IMR-90 (cell line): ENCODE measurements at regions not wholly inside any gene's neighbourhood (a gene's known extent, or its start where the extent isn't known, plus 50 kb on each side); places are given as distances from the start of the nearest gene placed in this dataset.

ENCODE experiments used
- ATAC-seq: fragments of 200-7000 bp; cut with Tn5 transposase; 2 replicates; pipeline ENCODE4 v1.9.1; 2020; ENCODE audit warnings: low read depth, mild to moderate bottlenecking, moderate library complexity
- BruUV-seq: library from RNA; stranded (reverse); fragments of 400-500 nt; replicated peaks from 2 replicates; lab custom pipeline; 2021; lab: Mats Ljungman, UMichigan
- CTCF ChIA-PET: fragments of 300-600 bp; formaldehyde crosslinking; extraction: SDS; loops from one replicate; lab custom pipeline; 2021; ENCODE audit warnings: antibody characterized with exemption; lab: Yijun Ruan, JAX
- POLR2A ChIA-PET: fragments of 300-600 bp; sonication (Branson Sonifier 250); formaldehyde crosslinking; loops from one replicate; lab custom pipeline; 2022; ENCODE audit warnings: antibody characterized with exemption; ENCODE audit not compliant: unreplicated experiment; lab: Charles Lee
- DNase-seq: peaks from one replicate; pipeline ENCODE4 v3.0.0; 2013
- H2AFZ ChIP-seq: replicated peaks from 2 replicates; pipeline ENCODE3; 2013; ENCODE audit warnings: low read length, mild to moderate bottlenecking; ENCODE audit not compliant: poor library complexity
- H2AK5ac ChIP-seq: 2 replicates; pipeline ENCODE4 v1.6.1; 2013; ENCODE audit warnings: low read depth, low read length, inconsistent platforms
- H2AK9ac ChIP-seq: replicated peaks from 2 replicates; pipeline ENCODE3; 2013; ENCODE audit warnings: mild to moderate bottlenecking, low read depth, low read length, moderate library complexity; ENCODE audit not compliant: poor library complexity
- H2BK120ac ChIP-seq: 2 replicates; pipeline ENCODE4 v1.6.1; 2013; ENCODE audit warnings: low read depth, low read length, inconsistent platforms
- H2BK15ac ChIP-seq: 3 replicates; pipeline ENCODE4 v1.6.1; 2013; ENCODE audit warnings: low read depth, low read length, inconsistent platforms
- H2BK20ac ChIP-seq: 2 replicates; pipeline ENCODE4 v1.6.1; 2013; ENCODE audit warnings: low read depth, mild to moderate bottlenecking, inconsistent platforms, low read length, moderate library complexity
- H2BK5ac ChIP-seq: 2 replicates; pipeline ENCODE4 v1.6.1; 2013; ENCODE audit warnings: mild to moderate bottlenecking, low read depth, low read length, inconsistent platforms; ENCODE audit not compliant: poor library complexity, severe bottlenecking
- H3K14ac ChIP-seq: replicated peaks from 2 replicates; pipeline ENCODE4 v1.6.1; 2013; ENCODE audit warnings: low read depth, low read length, inconsistent platforms
- H3K18ac ChIP-seq: 2 replicates; pipeline ENCODE4 v1.6.1; 2013; ENCODE audit warnings: low read depth, low read length, control low read depth
- H3K23ac ChIP-seq: 2 replicates; pipeline ENCODE4 v1.6.1; 2013; ENCODE audit warnings: low read depth, low read length, inconsistent platforms
- H3K27ac ChIP-seq: 2 replicates; pipeline ENCODE4 v1.5.1; 2013; ENCODE audit warnings: mild to moderate bottlenecking, control low read depth, low read length; ENCODE audit not compliant: insufficient read depth
- H3K27me3 ChIP-seq: 2 replicates; pipeline ENCODE4 v1.6.1; 2013; ENCODE audit warnings: low read length; ENCODE audit not compliant: control insufficient read depth, insufficient read depth
- H3K36me3 ChIP-seq: 2 replicates; pipeline ENCODE4 v1.6.1; 2013; ENCODE audit warnings: low read length, mixed read lengths; ENCODE audit not compliant: control insufficient read depth, insufficient read depth
- H3K4ac ChIP-seq: 2 replicates; pipeline ENCODE4 v1.6.1; 2013; ENCODE audit warnings: low read depth, low read length, inconsistent platforms
- H3K4me1 ChIP-seq: 2 replicates; pipeline ENCODE4 v1.6.1; 2013; ENCODE audit warnings: low read length, mixed read lengths; ENCODE audit not compliant: control insufficient read depth, insufficient read depth
- H3K4me2 ChIP-seq: 2 replicates; pipeline ENCODE4 v1.6.1; 2013; ENCODE audit warnings: low read depth, mild to moderate bottlenecking, control low read depth, low read length, moderate library complexity
- H3K4me3 ChIP-seq: 2 replicates; pipeline ENCODE4 v1.5.1; 2013; ENCODE audit warnings: low read depth, mild to moderate bottlenecking, control low read depth, low read length, moderate library complexity; ENCODE audit not compliant: insufficient read depth
- H3K56ac ChIP-seq: 2 replicates; pipeline ENCODE4 v1.6.1; 2013; ENCODE audit warnings: low read length, inconsistent platforms; ENCODE audit not compliant: insufficient read depth; ENCODE audit errors: extremely low read depth
- H3K79me1 ChIP-seq, 2 experiments: 2 replicates each; pipeline ENCODE4 v1.6.1; 2013; ENCODE audit warnings: low read length in 2 of 2, inconsistent platforms in 1 of 2, low read depth in 1 of 2
- H3K9ac ChIP-seq: 2 replicates; pipeline ENCODE4 v1.6.1; 2013; ENCODE audit warnings: low read depth, low read length, control low read depth
- H3K9me1 ChIP-seq: 2 replicates; pipeline ENCODE4 v1.6.1; 2013; ENCODE audit warnings: low read length, inconsistent platforms; ENCODE audit not compliant: insufficient read depth
- H3K9me3 ChIP-seq: 2 replicates; pipeline ENCODE4 v1.6.1; 2013; ENCODE audit warnings: low read length; ENCODE audit not compliant: control insufficient read depth, insufficient read depth
- H4K20me1 ChIP-seq: 2 replicates; pipeline ENCODE4 v1.6.1; 2013; ENCODE audit warnings: low read length, inconsistent platforms; ENCODE audit not compliant: insufficient read depth
- H4K5ac ChIP-seq: 2 replicates; pipeline ENCODE4 v1.6.1; 2013; ENCODE audit warnings: mild to moderate bottlenecking, low read depth, low read length, control low read depth
- H4K8ac ChIP-seq, 2 experiments: 2 replicates each; pipeline ENCODE4 v1.6.1; 2013; ENCODE audit warnings: low read depth in 2 of 2, low read length in 2 of 2, control low read depth in 1 of 2, inconsistent platforms in 1 of 2
- H4K91ac ChIP-seq: 2 replicates; pipeline ENCODE4 v1.6.1; 2013; ENCODE audit warnings: low read depth, low read length, inconsistent platforms; ENCODE audit not compliant: insufficient read depth
- CEBPB ChIP-seq: IDR thresholded peaks from 2 replicates; pipeline ENCODE4 v1.6.1; 2012; ENCODE audit warnings: low read depth, low read length, improper control_type of control experiment
- CHD1 ChIP-seq: IDR thresholded peaks from 2 replicates; pipeline ENCODE4 v1.6.1; 2012; ENCODE audit warnings: low read depth, low read length, improper control_type of control experiment
- FOS ChIP-seq: fragments of 150-350 bp; IDR thresholded peaks from 2 replicates; pipeline ENCODE4 v1.6.1; 2016; ENCODE audit warnings: low read depth, low read length
- MAFK ChIP-seq: IDR thresholded peaks from 2 replicates; pipeline ENCODE4 v1.6.1; 2012; ENCODE audit warnings: low read depth, low read length, improper control_type of control experiment
- MXI1 ChIP-seq: IDR thresholded peaks from 2 replicates; pipeline ENCODE4 v1.6.1; 2012; ENCODE audit warnings: low read depth, mild to moderate bottlenecking, low read length, moderate library complexity, borderline replicate concordance
- POLR2A ChIP-seq: IDR thresholded peaks from 2 replicates; pipeline ENCODE4 v1.6.1; 2012; ENCODE audit warnings: mild to moderate bottlenecking, low read depth, low read length
- RAD21 ChIP-seq: IDR thresholded peaks from 2 replicates; pipeline ENCODE4 v1.6.1; 2012; ENCODE audit warnings: low read length, improper control_type of control experiment
- RCOR1 ChIP-seq: IDR thresholded peaks from 2 replicates; pipeline ENCODE4 v1.6.1; 2012; ENCODE audit warnings: mild to moderate bottlenecking, low read length, improper control_type of control experiment; ENCODE audit not compliant: insufficient replicate concordance
- SMC3 ChIP-seq: fragments of 150-350 bp; IDR thresholded peaks from 2 replicates; pipeline ENCODE4 v1.6.1; 2016; ENCODE audit warnings: low read depth, mild to moderate bottlenecking, antibody characterized with exemption, low read length, moderate library complexity
- dilution Hi-C: fragments of 300-500 bp; cut with HindIII; formaldehyde crosslinking; loops from one replicate; pipeline ENCODE4 v1.14.3; 2018; ENCODE audit warnings: low sequenced_read_pairs; ENCODE audit not compliant: unreplicated experiment
- in situ Hi-C: fragments of 300-500 bp; cut with MboI; formaldehyde crosslinking; loops from 3 replicates; pipeline ENCODE4 v1.14.3; 2019; ENCODE audit warnings: low sequenced_read_pairs, inconsistent platforms, mixed read lengths
- intact Hi-C: fragments of 100-400 bp; cut with micrococcal nuclease; formaldehyde crosslinking; loops from 2 replicates; pipeline ENCODE4 v1.10.0; 2022

DNA sequence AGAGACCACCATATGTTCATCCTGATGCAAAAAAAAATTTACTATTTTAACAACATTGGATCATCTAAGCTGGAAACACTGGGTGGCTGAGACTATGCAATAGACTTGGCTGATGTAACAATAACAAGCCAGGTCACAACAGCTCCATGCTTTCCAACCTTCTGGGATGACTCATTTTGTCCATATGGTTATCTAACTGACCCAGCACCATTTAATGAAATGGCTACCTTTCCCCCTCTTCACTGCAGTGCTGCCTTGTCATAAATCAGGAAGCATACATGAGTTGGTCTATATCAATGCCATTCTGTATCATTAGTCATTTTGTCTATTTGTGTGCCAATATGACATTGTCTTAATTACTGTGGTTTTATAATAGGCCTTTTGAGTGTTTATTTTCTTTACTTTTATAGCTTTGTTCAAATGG lies 217.6 kb upstream of the KCNJ16 start:
- no peaks in the 10 kb centered on the region for H3K27me3 ChIP-seq
- peaks cover 4% of the 10 kb centered on the region; the same call in 1 of the 2 replicates for H3K4me1 ChIP-seq
- no peak overlapping the region for H3K14ac ChIP-seq
- no peak overlapping the region for H4K91ac ChIP-seq
- H3K56ac ChIP-seq = no peak overlapping the region
- ATAC-seq (peak; percentile 69), DNase-seq (peak; percentile 95)
- no peak overlapping the region for H2BK15ac ChIP-seq
- H2AK9ac ChIP-seq = no peak overlapping the region
- no peak overlapping the region for H3K9ac ChIP-seq
- H3K9me3 ChIP-seq = peaks cover 9% of the 10 kb centered on the region; the same call in 1 of the 2 replicates
- H3K27ac ChIP-seq = no peak overlapping the region
- no peaks in the 10 kb centered on the region for H3K9me1 ChIP-seq
- in situ Hi-C loops = no loop called here
- dilution Hi-C loops = no loop called here
- H2BK20ac ChIP-seq = peak overlapping the region; percentile 43; the same call in 1 of the 2 replicates
- intact Hi-C loops = no loop called here
- TF ChIP-seq RCOR1 (peak; percentile 37), CEBPB (peak; percentile 92), POLR2A (no peak), SMC3 (no peak), MXI1 (no peak), MAFK (no peak), RAD21 (no peak), FOS (peak; percentile 85), CHD1 (no peak)
- H2BK5ac ChIP-seq = peak overlapping the region; percentile 84
- peak overlapping the region; percentile 41; the same call in 1 of the 2 replicates for H2AK5ac ChIP-seq
- H3K23ac ChIP-seq = no peak overlapping the region
- no peak overlapping the region for H3K4me3 ChIP-seq
- H3K18ac ChIP-seq = no peak overlapping the region
- H3K79me1 ChIP-seq = no peaks in the 10 kb centered on the region
- ChIA-PET POLR2A (no interaction called here), CTCF (interaction anchor here (1.5 kb wide), 1 partner anchor 248 kb away, joined by 4 read pairs; no protein-coding TSS in a partner anchor)
- BruUV-seq = no TSS peak
- no peak overlapping the region for H4K5ac ChIP-seq
- H4K20me1 ChIP-seq = no peaks in the 10 kb centered on the region
- H3K4ac ChIP-seq = no peak overlapping the region
- no peak overlapping the region for H2AFZ ChIP-seq
- H4K8ac ChIP-seq = peak overlapping the region in 1 of 2 experiments; percentile 59; a peak in 1 of 4 replicates
- H2BK120ac ChIP-seq = 0 out of 2 replicates have a peak overlapping the region, but pooled peaks have one; percentile 1
- no peak overlapping the region for H3K4me2 ChIP-seq
- H3K36me3 ChIP-seq = no peaks in the 10 kb centered on the region
